ENCODE measurements at regions not wholly inside any gene's neighbourhood (a gene's known extent, or its start where the extent isn't known, plus 50 kb on each side); places are given as distances from the start of the nearest gene placed in this dataset.

- no peak for DNase-seq
These were observed 111.6 kb upstream of the MEOX2 start for GRCh38 chr7:15798081-15798480.

- DNase-seq, result no peak
These were observed 108.9 kb upstream of the MEOX2 start for GRCh38 chr7:15795393-15795792.

- DNase-seq, result no peak
These were observed 108.3 kb upstream of the MEOX2 start for GRCh38 chr7:15794801-15795200.

- DNase-seq, result no peak
These were observed 98.2 kb upstream of the MEOX2 start for GRCh38 chr7:15784694-15785030.

- DNase-seq, result no peak
These were observed 97.7 kb upstream of the MEOX2 start for GRCh38 chr7:15783987-15784693.

GRCh38 chr7:15782656-15783055 lies 96.2 kb upstream of the MEOX2 start:
- DNase-seq, result no peak

GRCh38 chr7:15781944-15782343 lies 95.5 kb upstream of the MEOX2 start:
- DNase-seq, result no peak

- DNase-seq, result no peak
These were observed 93.8 kb upstream of the MEOX2 start for GRCh38 chr7:15780271-15780670.

- DNase-seq, result no peak
These were observed 91.7 kb upstream of the MEOX2 start for GRCh38 chr7:15778191-15778590.

- DNase-seq, result no peak
These were observed 79.3 kb upstream of the MEOX2 start for GRCh38 chr7:15765753-15766152.

GRCh38 chr7:15764851-15765382 lies 78.4 kb upstream of the MEOX2 start:
- DNase-seq, result no peak

GRCh38 chr7:15764010-15764409 lies 77.5 kb upstream of the MEOX2 start:
- DNase-seq, result no peak

GRCh38 chr7:15757041-15758000 lies 70.8 kb upstream of the MEOX2 start:
- DNase-seq, result no peak

GRCh38 chr7:15755061-15755460 lies 68.6 kb upstream of the MEOX2 start:
- DNase-seq, result no peak

GRCh38 chr7:15753887-15754579 lies 67.5 kb upstream of the MEOX2 start:
- no peak for DNase-seq

- no peak for DNase-seq
These were observed 65.9 kb upstream of the MEOX2 start for GRCh38 chr7:15752377-15752776.

GRCh38 chr7:15751191-15751701 lies 64.8 kb upstream of the MEOX2 start:
- no peak for DNase-seq

- DNase-seq, result no peak
These were observed 64.2 kb upstream of the MEOX2 start for GRCh38 chr7:15750727-15751126.

- no peak for DNase-seq
These were observed 63.1 kb upstream of the MEOX2 start for GRCh38 chr7:15749631-15750030.

GRCh38 chr7:15747712-15748111 lies 61.2 kb upstream of the MEOX2 start:
- DNase-seq, result no peak

- DNase-seq, result no peak
These were observed 60.8 kb upstream of the MEOX2 start for GRCh38 chr7:15747301-15747700.

GRCh38 chr7:15743926-15744480 lies 57.5 kb upstream of the MEOX2 start:
- DNase-seq, result no peak

- DNase-seq, result no peak
These were observed 51.1 kb upstream of the MEOX2 start for GRCh38 chr7:15737601-15738000.
